Astrocyte (in vitro differentiated cells and primary cell): ENCODE measurements at regions not wholly inside any gene's neighbourhood (a gene's known extent, or its start where the extent isn't known, plus 50 kb on each side); places are given as distances from the start of the nearest gene placed in this dataset.

ENCODE experiments used
- CTCF ChIP-seq: IDR thresholded peaks from 2 replicates; pipeline ENCODE4 v1.5.1; 2011; ENCODE audit warnings: low read depth, mild to moderate bottlenecking, inconsistent platforms, low read length, moderate library complexity; ENCODE audit not compliant: insufficient read depth
- EZH2 ChIP-seq: IDR thresholded peaks from 2 replicates; pipeline ENCODE4 v1.6.1; 2012; ENCODE audit warnings: mild to moderate bottlenecking, low read length, inconsistent platforms; ENCODE audit not compliant: insufficient read depth

DNA sequence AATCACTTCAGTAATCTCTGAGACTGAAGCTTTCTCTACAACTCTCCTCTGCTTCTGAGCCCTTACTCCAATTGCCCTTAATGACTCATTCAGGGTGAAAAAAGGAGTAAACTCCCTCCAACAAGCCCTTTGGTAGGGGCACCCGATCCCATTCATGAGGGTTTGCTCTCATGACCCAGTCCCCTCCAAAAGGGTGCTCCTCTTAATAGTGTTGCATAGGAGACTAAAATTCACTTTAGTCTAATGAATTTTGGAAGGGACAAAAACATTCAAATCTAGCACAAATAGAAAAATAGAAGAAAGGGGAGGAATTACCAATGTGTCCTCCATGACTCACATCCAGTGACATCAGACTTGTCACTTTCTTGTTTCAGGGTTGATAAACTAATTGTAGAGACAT, 66.2 kb upstream of the CCNY start:
- TF ChIP-seq CTCF (no peak), EZH2 (no peak)
